Peyer's patch (tissue), 4 donors: ENCODE measurements at regions not wholly inside any gene's neighbourhood (a gene's known extent, or its start where the extent isn't known, plus 50 kb on each side); places are given as distances from the start of the nearest gene placed in this dataset.

Experiments used
- DNase-seq, 3 donors: peaks; one replicate each; pipeline ENCODE4 v3.0.0-alpha.2; 2017 to 2019
- H3K27ac ChIP-seq, 4 donors: fragments of 200-600 bp; sonication (generic); one replicate each; pipeline ENCODE4 v1.5.1; 2016 to 2019
- H3K27me3 ChIP-seq, 2 donors: fragments of 200-600 bp; sonication (generic); one replicate each; pipeline ENCODE4 v1.5.1; 2019
- H3K36me3 ChIP-seq, 3 donors: fragments of 200-600 bp; sonication (generic); one replicate each; pipeline ENCODE4 v1.5.1; 2016 to 2019
- H3K4me1 ChIP-seq, 4 donors: fragments of 200-600 bp; sonication (generic); one replicate each; pipeline ENCODE4 v1.5.1; 2016 to 2019
- H3K4me3 ChIP-seq, 4 donors: fragments of 200-600 bp; sonication (generic); 1 replicate in 3 of 4; 2 replicates in 1 of 4; pipeline ENCODE4 v1.5.1; 2016 to 2019; ENCODE audit warnings: mild to moderate bottlenecking in 1 of 4
- H3K9me3 ChIP-seq, 4 donors: fragments of 200-600 bp; sonication (generic); one replicate each; pipeline ENCODE4 v1.5.1; 2016 to 2019; ENCODE audit warnings: mild to moderate bottlenecking in 1 of 4
- POLR2A ChIP-seq, 2 donors: fragments of 450-650 bp; IDR thresholded peaks; one replicate each; pipeline ENCODE4 v1.5.1; 2017; ENCODE audit warnings: antibody characterized with exemption in 2 of 2, mild to moderate bottlenecking in 2 of 2, moderate library complexity in 2 of 2
- small RNA-seq, 2 donors: library from RNA; depleted of rRNA; stranded (forward); fragments of <200 nt; gene quantifications; one replicate each; pipeline ENCODE3, GENCODE V24; 2016
- TF ChIP-seq, protein P1 (sequence below), 6 experiments: fragments of 450-650 bp in 4 of 6; fragments of 200-600 bp in 2 of 6; sonication (generic) in 1 of 6; IDR thresholded peaks; one replicate each; pipeline ENCODE4 v1.5.1; 2017 to 2019; ENCODE audit warnings: antibody characterized with exemption in 6 of 6, mild to moderate bottlenecking in 3 of 6, moderate library complexity in 1 of 6

DNA sequence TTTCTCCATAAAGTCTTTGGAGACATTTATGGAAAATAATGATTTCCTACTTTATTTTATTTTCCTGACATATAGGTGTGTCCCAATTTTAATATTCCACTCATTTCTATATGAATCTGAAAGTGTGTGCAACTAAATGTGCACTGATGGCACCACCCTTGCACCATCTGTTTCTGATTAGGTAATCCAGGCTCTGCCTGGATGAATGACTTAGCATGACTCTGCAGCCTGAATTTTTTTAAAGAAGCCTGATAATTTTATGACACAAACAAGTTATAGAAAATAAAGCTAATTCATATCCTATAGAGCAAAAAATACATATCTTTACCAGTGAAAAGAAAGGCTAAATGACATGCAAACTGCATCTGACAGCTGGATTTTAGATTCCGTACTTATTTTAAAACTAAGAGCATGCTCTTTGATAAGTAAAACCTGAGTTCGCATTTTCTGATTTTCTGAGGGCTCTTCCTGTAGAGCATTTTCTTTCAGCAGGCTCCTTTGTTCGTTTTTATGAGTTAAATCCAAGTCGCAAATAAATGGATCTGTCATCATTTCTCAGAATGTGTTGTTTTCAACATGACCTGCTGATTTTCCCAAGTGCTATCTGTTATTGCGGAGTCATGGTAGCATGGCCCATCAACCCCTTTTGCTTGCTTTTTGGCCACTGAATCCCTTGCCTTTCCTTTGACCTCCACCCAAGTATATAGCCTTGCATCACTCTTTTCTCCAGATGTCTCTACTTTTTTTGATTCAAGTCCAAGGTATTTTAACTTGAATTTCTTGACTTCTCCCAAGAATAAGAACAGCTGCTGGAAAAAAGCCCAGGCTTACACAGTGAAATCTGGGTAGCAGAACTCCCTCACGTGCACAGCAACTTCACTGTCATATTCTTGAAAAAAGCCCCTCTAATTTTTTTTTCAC lies 52.8 kb upstream of the LYPLAL1 start:
- H3K27me3 ChIP-seq: no peaks in the 10 kb centered on the region
- TF ChIP-seq, protein P1, sequence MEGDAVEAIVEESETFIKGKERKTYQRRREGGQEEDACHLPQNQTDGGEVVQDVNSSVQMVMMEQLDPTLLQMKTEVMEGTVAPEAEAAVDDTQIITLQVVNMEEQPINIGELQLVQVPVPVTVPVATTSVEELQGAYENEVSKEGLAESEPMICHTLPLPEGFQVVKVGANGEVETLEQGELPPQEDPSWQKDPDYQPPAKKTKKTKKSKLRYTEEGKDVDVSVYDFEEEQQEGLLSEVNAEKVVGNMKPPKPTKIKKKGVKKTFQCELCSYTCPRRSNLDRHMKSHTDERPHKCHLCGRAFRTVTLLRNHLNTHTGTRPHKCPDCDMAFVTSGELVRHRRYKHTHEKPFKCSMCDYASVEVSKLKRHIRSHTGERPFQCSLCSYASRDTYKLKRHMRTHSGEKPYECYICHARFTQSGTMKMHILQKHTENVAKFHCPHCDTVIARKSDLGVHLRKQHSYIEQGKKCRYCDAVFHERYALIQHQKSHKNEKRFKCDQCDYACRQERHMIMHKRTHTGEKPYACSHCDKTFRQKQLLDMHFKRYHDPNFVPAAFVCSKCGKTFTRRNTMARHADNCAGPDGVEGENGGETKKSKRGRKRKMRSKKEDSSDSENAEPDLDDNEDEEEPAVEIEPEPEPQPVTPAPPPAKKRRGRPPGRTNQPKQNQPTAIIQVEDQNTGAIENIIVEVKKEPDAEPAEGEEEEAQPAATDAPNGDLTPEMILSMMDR (IDR thresholded peaks at IDR 0.05): no peak
- no peak for TF ChIP-seq POLR2A (IDR thresholded peaks at IDR 0.05)
- no peaks in the 10 kb centered on the region for H3K36me3 ChIP-seq
- DNase-seq: no peak
- no peak overlapping the region for H3K27ac ChIP-seq
- H3K4me1 ChIP-seq: no peaks in the 10 kb centered on the region
- H3K4me3 ChIP-seq: no peak overlapping the region
- H3K9me3 ChIP-seq: no peaks in the 10 kb centered on the region

DNA sequence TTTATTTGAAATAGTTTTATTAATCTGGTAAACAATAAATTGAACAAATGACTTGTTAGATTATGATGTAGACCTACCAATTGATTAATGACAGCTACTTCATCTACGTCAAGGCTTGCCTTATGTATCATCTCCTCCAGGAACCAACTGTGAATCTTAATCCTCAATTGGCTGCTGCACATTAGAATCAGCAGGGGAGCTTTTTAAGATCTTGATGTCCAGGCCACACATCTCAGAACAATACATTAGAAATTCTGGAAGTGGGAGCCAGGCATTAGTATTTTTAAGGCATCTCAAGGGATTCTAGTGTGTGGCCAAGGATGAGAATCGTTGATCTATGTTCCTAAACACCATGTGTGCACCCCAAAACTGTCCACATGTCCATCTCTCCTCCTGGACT lies 52.0 kb upstream of the LYPLAL1 start:
- Histone ChIP-seq H3K27ac (no peak overlapping the region), H3K4me3 (no peak overlapping the region), H3K9me3 (no peaks in the 10 kb centered on the region), H3K36me3 (no peaks in the 10 kb centered on the region), H3K4me1 (no peaks in the 10 kb centered on the region), H3K27me3 (no peaks in the 10 kb centered on the region)
- DNase-seq: no peak
- TF ChIP-seq POLR2A (IDR thresholded peaks at IDR 0.05): no peak

DNA sequence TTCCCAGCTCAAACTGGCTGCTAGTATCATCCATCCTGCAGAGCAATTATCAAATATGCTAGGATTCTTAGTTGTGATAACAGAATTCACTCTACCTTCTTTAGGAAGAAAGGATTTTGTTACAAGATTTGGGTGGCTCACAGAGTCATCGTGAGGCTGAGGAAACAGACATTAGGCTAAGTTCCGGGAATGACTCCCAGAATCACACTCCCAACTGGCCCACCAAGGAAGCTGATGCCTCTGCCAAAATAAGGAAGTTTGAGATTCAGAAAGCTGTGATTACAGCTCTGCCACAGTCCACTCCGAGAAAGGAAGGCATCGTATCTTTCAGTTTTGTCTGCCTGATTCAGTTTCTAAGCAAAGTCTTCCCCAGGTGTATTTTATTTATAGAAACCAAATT lies 50.6 kb upstream of the LYPLAL1 start:
- Histone ChIP-seq H3K27me3 (no peaks in the 10 kb centered on the region), H3K4me1 (no peaks in the 10 kb centered on the region), H3K4me3 (no peak overlapping the region), H3K9me3 (no peaks in the 10 kb centered on the region), H3K36me3 (no peaks in the 10 kb centered on the region), H3K27ac (no peak overlapping the region)
- TF ChIP-seq, protein P1 (IDR thresholded peaks at IDR 0.05): no peak
- TF ChIP-seq POLR2A (IDR thresholded peaks at IDR 0.05): no peak
- no peak for DNase-seq

Small RNAs in the stretch of these regions (small RNA-seq; reads per million reads assigned to genes)
- 0 reads per million in 2 donors for gene RF00012
